22Rv1 (cell line): ENCODE measurements at regions not wholly inside any gene's neighbourhood (a gene's known extent, or its start where the extent isn't known, plus 50 kb on each side); places are given as distances from the start of the nearest gene placed in this dataset.

Experiments used
- ZFX ChIP-seq: fragments of 450-650 bp; IDR thresholded peaks from 2 replicates; pipeline ENCODE4 v1.6.1; 2017; ENCODE audit warnings: antibody characterized with exemption, borderline replicate concordance
- TF ChIP-seq, protein P1 (sequence below): fragments of 450-650 bp; IDR thresholded peaks from 2 replicates; pipeline ENCODE4 v1.5.1; 2017; ENCODE audit warnings: mild to moderate bottlenecking

DNA sequence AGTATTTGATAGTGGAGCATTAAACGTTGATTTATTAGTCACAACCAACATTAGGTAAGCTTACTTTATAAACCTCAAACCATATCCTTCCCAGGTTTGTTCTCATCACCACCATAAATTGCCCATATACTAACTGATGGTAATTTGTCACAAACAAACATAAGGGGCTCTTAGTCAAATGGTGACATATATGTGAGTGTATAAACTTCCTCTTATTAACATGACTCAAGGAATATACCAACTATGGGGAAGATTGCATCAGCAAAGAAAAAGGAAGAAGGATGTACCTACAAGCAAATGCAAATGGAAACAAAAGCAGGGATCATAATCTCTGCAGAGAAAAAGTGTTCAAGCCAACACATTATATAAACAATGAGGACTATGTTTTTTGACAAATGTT is 418.2 kb upstream of the AKR1E2 start:
- TF ChIP-seq, protein P1, sequence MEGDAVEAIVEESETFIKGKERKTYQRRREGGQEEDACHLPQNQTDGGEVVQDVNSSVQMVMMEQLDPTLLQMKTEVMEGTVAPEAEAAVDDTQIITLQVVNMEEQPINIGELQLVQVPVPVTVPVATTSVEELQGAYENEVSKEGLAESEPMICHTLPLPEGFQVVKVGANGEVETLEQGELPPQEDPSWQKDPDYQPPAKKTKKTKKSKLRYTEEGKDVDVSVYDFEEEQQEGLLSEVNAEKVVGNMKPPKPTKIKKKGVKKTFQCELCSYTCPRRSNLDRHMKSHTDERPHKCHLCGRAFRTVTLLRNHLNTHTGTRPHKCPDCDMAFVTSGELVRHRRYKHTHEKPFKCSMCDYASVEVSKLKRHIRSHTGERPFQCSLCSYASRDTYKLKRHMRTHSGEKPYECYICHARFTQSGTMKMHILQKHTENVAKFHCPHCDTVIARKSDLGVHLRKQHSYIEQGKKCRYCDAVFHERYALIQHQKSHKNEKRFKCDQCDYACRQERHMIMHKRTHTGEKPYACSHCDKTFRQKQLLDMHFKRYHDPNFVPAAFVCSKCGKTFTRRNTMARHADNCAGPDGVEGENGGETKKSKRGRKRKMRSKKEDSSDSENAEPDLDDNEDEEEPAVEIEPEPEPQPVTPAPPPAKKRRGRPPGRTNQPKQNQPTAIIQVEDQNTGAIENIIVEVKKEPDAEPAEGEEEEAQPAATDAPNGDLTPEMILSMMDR = no peak
- no peak for TF ChIP-seq ZFX
